ENCODE measurements at regions not wholly inside any gene's neighbourhood (a gene's known extent, or its start where the extent isn't known, plus 50 kb on each side); places are given as distances from the start of the nearest gene placed in this dataset.

DNA sequence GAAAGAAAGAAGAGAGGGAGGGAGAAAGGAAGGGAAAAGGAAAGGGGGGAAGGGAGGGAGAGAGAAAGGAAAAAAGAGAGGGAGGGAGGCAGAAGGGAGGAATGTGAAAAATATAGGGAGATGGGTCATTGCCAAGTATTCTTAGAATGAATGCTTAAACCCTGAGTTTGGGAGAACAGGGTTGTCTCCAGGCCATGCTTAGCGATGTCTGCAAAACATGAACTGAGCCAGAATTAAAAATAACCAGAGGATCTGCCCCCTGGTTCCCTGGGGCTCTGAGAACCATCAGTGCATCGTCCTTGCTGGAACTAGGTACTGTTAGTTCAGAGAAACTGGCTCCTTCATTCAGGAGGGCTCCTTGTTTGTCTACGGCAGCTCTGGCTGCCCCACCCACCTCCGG, 170.4 kb downstream of the IRX5 start:
- TF ChIP-seq POLR2A (IDR thresholded peaks at IDR 0.05), result no peak
- TF ChIP-seq, protein P1, sequence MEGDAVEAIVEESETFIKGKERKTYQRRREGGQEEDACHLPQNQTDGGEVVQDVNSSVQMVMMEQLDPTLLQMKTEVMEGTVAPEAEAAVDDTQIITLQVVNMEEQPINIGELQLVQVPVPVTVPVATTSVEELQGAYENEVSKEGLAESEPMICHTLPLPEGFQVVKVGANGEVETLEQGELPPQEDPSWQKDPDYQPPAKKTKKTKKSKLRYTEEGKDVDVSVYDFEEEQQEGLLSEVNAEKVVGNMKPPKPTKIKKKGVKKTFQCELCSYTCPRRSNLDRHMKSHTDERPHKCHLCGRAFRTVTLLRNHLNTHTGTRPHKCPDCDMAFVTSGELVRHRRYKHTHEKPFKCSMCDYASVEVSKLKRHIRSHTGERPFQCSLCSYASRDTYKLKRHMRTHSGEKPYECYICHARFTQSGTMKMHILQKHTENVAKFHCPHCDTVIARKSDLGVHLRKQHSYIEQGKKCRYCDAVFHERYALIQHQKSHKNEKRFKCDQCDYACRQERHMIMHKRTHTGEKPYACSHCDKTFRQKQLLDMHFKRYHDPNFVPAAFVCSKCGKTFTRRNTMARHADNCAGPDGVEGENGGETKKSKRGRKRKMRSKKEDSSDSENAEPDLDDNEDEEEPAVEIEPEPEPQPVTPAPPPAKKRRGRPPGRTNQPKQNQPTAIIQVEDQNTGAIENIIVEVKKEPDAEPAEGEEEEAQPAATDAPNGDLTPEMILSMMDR (IDR thresholded peaks at IDR 0.05), result no peak
- TF ChIP-seq POLR2AphosphoS5 (IDR thresholded peaks at IDR 0.05), result no peak
